NCI-H1105 (cell line): ENCODE measurements at regions not wholly inside any gene's neighbourhood (a gene's known extent, or its start where the extent isn't known, plus 50 kb on each side); places are given as distances from the start of the nearest gene placed in this dataset.
"Not testable (repeated sequence)": the region's sequence is repeated elsewhere in the genome, so short reads cannot be mapped to it uniquely, and the experiment has no call there.

ENCODE experiments used
- DNase-seq: peaks from one replicate; lab custom pipeline; 2025; lab: John Stamatoyannopoulos, UW

GRCh38 chr15:93943586-93943985, 287.8 kb upstream of the MCTP2 start:
- no peak for DNase-seq

DNA sequence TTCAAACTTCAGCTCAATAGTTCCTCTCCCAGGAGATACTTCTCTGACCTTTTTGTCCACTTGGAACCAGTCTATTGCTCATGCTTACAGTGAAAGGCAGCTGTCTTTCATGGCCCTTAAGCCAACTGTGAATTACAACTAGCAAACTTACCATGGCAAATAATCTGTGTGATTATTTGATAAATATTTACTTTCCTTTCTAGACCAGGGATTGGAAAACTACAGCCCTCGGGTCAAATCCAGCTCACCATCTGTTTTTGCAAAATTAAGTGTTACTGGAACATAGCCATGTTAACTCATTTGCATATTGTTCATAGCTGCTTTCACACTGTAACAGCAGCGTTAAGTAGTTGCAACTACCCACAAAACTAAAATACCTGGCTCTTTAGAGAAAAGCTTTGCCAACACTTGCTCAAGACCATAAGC, 289.1 kb upstream of the MCTP2 start:
- no peak for DNase-seq

DNA sequence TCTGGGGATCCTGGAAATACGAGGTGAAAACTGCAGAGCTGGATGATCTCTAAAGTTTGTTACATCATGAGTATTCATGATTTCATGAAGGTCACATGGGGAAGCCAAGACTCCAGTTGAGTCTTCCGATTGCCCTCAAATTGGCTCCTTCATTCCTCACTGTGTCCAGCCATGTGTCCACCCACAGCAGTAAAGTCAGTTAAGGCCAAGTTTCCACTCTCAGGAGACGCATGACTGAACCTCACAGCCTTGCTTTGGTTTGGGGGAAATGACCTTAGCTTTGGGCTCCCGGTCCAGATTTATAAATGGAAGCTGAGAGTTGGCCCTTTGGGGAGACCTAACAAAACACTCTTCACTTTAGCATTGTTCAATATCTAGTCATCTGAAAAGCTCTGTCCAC, 289.7 kb upstream of the MCTP2 start:
- no peak for DNase-seq

GRCh38 chr15:93940226-93940625, 291.1 kb upstream of the MCTP2 start:
- DNase-seq = no peak

DNA sequence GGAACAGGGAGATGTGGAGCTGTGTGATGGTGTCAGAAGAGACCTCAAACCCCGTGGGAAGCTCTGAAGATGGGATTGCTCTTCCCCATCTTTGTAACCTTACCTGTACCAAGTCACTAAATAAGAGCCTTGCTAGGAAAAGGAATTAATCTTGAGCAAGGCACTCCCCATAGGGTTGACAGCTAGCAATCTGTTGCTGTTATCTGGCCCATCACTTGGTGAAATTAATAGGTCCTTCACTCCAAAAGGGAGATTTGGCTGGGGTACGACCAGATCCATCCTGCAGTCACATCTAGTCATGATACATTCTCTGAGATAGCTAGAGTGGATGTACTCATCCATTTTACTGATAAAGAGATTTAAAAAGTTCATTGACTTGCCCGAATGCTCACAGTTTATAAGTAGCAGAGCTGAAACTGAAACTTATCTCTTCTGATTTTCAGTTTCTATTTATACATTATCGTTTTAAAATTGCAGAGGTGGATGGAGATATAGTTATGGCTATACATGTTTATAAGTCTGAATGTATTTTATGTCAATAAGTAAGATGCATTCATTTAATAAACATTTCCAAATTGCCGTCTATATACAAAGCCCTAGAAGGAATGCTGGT, 299.1 kb upstream of the MCTP2 start:
- DNase-seq = no peak

GRCh38 chr15:93929375-93930094, 301.8 kb upstream of the MCTP2 start:
- DNase-seq = no peak

DNA sequence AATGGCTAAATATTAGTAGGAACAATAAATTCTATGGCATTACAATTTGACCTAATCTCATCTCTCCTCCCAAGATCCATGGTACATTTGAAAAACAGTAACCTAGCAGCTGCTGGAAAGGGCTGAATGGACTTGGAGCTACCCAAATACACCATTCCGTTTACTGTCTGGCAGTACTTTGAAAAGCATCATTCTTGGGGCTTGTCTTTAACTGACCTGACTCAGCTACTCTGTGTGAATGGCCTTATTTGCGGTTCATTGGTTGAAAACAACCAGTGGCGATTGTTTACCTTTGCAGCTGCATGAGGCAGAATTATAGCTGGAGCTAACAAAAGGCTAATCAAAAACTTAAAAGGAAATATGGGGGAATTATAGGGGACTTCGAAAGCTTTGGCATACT, 311.2 kb upstream of the MCTP2 start:
- DNase-seq = no peak

- DNase-seq = not testable (repeated sequence)
These were observed 312.6 kb upstream of the MCTP2 start for GRCh38 chr15:93918801-93919200.

- no peak for DNase-seq
These were observed 314.2 kb upstream of the MCTP2 start for GRCh38 chr15:93917181-93917580.

DNA sequence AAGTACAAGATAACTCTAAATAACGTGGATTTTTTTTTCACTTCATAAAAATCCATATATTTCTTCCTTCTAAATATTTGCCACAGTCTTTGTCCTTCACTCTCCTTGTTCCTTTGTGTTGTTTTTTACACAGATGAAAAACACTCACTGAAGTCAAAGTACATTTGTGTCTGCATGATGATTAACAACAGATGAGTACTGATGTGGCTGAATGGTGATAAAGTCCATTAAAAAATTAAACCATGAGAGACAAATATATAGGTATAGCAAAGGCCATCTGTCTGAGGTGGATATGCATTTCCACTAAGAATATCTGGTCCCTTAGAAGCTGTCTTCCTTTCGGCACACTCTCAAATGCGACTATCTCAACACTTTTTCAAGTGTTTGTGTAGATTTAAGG, 317.5 kb upstream of the MCTP2 start:
- DNase-seq = no peak

GRCh38 chr15:93913310-93913709, 318.1 kb upstream of the MCTP2 start:
- DNase-seq = no peak

DNA sequence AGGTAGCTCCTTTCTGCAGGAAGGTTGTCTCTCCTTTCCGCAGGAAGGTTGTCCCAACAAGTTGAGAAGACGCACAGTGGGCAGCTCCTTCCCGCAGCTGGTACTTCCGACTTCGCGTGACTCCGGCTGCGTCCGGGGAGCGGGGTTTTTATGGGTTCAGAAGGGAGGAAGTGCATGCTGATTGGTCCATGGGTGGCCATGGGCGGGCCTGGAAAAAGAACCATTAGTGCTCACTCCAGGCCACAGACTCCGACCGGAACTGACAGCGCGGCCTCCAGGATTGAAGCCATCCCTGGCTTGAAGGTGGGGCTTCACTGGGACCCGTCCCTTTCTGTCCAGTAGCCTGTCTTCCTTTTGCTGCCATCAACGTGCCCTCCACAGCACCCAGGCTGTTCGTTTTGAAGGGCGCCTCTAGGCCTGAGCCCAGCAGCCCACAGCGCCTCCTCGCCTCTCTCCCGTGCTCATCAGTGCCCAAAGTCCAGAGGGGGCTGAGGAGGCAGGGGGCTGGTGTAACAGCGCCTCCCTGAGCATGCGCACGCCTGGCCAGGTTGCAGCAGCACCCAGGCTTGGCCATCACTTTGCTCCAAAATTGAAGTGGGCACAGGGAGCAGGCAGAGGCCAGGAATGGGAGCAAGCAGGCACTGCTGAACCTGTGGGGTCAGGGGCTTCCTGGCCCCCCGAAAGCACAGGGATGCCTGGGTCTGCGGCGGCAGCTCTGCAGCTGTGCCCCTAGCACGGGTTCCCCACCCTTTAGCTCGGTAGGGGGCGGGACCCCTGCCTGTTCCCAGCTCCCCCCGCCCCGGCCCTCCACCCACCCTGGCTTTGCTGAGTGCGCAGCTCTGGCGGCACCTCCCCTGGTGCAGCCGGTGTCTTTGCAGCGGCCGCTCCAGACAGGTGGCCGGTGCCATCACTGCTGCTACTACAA, 330.6 kb upstream of the MCTP2 start:
- no peak for DNase-seq

DNA sequence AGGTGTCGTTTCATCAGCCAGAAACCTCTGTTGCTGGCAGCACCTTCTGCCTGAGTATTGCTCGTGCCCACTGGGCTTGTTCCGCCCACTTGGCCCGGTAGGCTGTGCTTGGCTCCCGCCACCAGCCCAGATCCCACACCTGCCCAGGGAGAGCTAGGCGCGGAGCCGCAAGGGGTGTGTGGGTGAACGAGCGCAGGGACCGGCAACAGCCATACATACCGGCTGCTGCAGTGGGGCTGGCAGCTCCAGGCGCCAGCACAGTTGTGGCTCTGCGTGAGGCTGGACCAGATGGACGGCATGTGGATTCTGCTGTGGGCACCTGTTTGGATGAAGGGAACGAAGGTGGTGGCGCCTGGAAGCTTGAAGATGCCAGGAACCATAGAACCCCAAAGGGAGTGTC, 331.5 kb upstream of the MCTP2 start:
- no peak for DNase-seq

DNA sequence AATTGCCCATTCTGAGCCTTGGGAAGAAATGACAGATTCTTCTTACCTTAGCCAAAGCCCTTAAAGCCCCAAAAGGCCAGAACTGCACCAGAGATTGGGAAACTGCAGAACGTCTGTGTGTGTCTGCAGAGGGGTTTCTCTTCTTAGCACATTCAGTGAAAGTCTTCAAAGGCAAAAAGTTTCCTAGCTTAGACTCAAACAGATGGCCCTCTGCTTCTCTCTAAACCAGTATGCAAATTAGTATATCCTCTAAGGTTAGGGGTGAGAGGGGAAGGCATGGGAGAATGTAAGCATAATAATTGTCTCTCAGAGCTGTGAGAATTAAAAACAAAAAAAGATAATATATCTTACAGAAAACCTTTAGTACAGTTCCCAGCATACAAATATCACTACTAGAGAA, 334.0 kb upstream of the MCTP2 start:
- DNase-seq = no peak

DNA sequence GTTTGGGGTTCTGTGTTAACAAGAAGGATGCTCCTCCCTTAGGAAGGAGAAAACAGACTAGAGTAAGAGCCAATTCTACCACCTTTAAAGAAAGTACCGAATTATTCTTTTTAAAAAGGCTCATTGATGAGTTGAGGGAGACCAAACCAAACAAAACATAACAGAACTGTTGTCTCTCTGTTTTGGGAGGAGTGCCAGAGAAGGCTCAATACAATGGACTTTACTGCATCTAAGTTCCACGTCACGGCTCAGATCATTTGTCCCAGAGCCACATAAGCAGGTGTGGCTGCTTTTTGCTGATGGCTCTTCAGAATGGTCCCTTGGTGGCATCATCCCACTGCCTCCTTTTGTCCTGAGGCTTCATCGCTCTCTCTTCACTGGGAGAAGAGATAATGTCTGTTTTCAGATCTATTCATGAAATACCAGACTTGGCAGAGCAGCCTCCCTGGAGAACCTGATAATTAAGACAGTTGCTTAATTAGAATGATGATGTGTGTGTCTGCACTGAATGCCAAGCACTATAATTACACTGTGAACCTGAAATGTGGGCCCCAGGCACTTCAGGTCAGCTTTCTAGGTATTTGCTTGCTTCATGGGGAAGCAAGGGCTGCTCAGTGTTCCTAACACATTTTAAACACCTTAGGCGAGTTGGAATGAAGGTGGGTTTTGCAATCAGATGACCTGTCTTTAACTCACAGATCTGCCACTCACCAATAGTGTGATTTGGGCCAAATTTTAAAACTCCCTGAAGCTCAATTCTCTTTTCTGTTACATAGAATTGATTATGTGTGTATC, 335.2 kb upstream of the MCTP2 start:
- peak; percentile 78 for DNase-seq

GRCh38 chr15:93894438-93895036, 336.8 kb upstream of the MCTP2 start:
- no peak for DNase-seq

DNA sequence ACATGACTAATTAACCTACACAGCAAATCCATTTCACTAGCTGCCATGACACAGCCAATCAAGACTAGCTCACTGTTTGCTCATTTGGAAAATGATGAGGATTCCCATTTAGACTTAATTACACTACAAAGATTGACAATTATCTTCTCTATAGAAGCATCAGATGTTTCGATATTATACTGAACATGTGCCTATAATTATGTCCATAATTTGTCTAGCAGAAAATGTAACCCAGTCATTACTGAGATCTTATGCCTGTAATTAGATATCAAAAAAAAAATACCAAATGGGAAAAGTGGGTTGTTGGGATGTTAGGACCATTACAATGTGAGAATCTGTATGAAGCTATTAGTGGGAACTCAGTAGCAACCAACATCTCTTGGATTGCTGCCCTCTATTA, 344.2 kb upstream of the MCTP2 start:
- peak; percentile 90 for DNase-seq

- no peak for DNase-seq
These were observed 348.6 kb upstream of the MCTP2 start for GRCh38 chr15:93882779-93883178.

GRCh38 chr15:93882141-93882540, 349.2 kb upstream of the MCTP2 start:
- no peak for DNase-seq

DNA sequence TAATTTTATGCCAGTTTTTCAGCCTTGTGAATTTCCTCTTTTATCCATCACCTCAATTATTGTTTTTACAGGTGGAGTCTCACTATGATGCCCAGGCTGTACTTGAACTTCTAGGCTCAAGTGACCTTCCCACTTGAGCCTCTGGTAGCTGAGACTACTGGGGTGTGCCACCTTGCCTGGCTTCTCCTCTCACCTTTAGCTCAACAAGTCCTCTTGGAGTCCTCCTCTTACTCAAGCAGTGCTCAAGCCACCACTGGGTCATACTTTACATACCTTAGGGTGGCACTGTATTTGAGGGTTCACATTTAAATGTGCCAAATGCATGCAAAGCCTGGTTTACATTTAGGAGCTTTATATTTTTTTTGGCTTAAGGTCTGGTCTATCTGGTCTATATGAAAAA, 350.1 kb upstream of the MCTP2 start:
- no peak for DNase-seq

DNA sequence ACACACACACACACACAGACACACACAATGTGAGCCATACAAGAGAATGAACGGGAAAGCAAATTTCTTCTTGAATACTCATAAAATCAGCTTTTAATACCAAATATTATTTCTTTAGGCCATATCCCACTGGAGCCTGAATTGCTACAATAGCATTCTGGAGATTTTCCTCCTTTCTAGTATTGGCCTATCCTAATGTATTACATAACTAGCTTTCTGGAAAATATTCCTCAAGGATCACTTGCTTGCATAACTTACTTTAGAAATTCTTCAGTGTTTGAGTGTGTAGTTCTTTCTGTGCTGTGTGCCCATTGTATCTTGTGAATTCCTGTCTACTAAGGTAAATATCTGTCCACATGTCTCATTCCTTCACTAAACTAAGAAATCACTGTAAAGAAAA, 351.0 kb upstream of the MCTP2 start:
- DNase-seq = no peak

GRCh38 chr15:93870583-93870982, 360.8 kb upstream of the MCTP2 start:
- DNase-seq = no peak
